ENCODE measurements at regions not wholly inside any gene's neighbourhood (a gene's known extent, or its start where the extent isn't known, plus 50 kb on each side); places are given as distances from the start of the nearest gene placed in this dataset.
"Not testable (repeated sequence)": the region's sequence is repeated elsewhere in the genome, so short reads cannot be mapped to it uniquely, and the experiment has no call there.

DNA sequence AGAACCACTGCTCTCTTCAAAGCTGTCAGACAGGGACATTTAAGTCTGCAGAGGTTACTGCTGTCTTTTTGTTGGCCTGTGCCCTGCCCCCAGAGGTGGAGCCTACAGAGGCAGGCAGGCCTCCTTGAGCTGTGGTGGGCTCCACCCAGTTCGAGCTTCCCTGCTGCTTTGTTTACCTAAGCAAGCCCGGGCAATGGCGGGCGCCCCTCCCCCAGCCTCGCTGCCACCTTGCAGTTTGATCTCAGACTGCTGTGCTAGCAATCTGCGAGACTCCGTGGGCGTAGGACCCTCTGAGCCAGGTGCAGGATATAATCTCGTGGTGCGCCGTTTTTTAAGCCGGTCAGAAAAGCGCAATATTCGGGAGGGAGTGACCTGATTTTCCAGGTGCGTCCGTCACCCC is 138.9 kb downstream of the KCNS3 start:
- TF ChIP-seq, protein P1, sequence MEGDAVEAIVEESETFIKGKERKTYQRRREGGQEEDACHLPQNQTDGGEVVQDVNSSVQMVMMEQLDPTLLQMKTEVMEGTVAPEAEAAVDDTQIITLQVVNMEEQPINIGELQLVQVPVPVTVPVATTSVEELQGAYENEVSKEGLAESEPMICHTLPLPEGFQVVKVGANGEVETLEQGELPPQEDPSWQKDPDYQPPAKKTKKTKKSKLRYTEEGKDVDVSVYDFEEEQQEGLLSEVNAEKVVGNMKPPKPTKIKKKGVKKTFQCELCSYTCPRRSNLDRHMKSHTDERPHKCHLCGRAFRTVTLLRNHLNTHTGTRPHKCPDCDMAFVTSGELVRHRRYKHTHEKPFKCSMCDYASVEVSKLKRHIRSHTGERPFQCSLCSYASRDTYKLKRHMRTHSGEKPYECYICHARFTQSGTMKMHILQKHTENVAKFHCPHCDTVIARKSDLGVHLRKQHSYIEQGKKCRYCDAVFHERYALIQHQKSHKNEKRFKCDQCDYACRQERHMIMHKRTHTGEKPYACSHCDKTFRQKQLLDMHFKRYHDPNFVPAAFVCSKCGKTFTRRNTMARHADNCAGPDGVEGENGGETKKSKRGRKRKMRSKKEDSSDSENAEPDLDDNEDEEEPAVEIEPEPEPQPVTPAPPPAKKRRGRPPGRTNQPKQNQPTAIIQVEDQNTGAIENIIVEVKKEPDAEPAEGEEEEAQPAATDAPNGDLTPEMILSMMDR (IDR thresholded peaks at IDR 0.05) = not testable (repeated sequence)
- not testable (repeated sequence) for TF ChIP-seq POLR2A (IDR thresholded peaks at IDR 0.05)

Data from esophagus squamous epithelium (tissue), 4 donors.